WTC11 (cell line): ENCODE measurements at regions not wholly inside any gene's neighbourhood (a gene's known extent, or its start where the extent isn't known, plus 50 kb on each side); places are given as distances from the start of the nearest gene placed in this dataset.

Source experiments
- ATAC-seq: fragments of 200-7000 bp; cut with Tn5 transposase; 2 replicates; pipeline ENCODE4 v1.10.0; 2021; ENCODE audit warnings: mild to moderate bottlenecking, moderate library complexity
- CTCF ChIA-PET: fragments of 300-600 bp; sonication (Branson Sonifier 250); formaldehyde crosslinking; loops from one replicate; lab custom pipeline; 2021; ENCODE audit warnings: antibody characterized with exemption; lab: Charles Lee
- POLR2A ChIA-PET: fragments of 350-600 bp; sonication (Branson Sonifier 250); formaldehyde crosslinking; loops from one replicate; lab custom pipeline; 2021; ENCODE audit warnings: antibody characterized with exemption; lab: Charles Lee
- DNase-seq: peaks from one replicate; pipeline ENCODE4 v3.0.0; 2021; ENCODE audit warnings: low spot score
- H3K27ac Mint-ChIP-seq: 2 replicates; pipeline ENCODE4 v1.8.0; 2021; ENCODE audit warnings: mixed read lengths
- H3K27me3 Mint-ChIP-seq: 2 replicates; pipeline ENCODE4 v1.8.0; 2021; ENCODE audit warnings: low read depth, mild to moderate bottlenecking, moderate library complexity, mixed read lengths
- H3K36me3 Mint-ChIP-seq: 2 replicates; pipeline ENCODE4 v1.8.0; 2021; ENCODE audit warnings: mixed read lengths
- H3K4me1 Mint-ChIP-seq: 2 replicates; pipeline ENCODE4 v1.8.0; 2022; ENCODE audit warnings: mixed read lengths
- H3K4me3 Mint-ChIP-seq: 2 replicates; pipeline ENCODE4 v1.8.0; 2021; ENCODE audit warnings: mild to moderate bottlenecking, moderate library complexity, mixed read lengths
- H3K9me3 Mint-ChIP-seq: 2 replicates; pipeline ENCODE4 v1.8.0; 2021; ENCODE audit warnings: mixed read lengths
- ATF1 ChIP-seq: sonication (generic); formaldehyde crosslinking; IDR thresholded peaks from 2 replicates; pipeline ENCODE4 v1.8.1; 2023; ENCODE audit warnings: mild to moderate bottlenecking, moderate library complexity, missing genetic modification reagents
- ESRRA ChIP-seq: sonication (generic); formaldehyde crosslinking; IDR thresholded peaks from 2 replicates; pipeline ENCODE4 v1.8.1; 2022; ENCODE audit warnings: mild to moderate bottlenecking, missing genetic modification reagents, borderline replicate concordance
- FOXJ3 ChIP-seq: sonication (generic); formaldehyde crosslinking; IDR thresholded peaks from 2 replicates; pipeline ENCODE4 v1.9.0; 2021; ENCODE audit warnings: missing genetic modification reagents, mild to moderate bottlenecking, borderline replicate concordance
- GABPB1 ChIP-seq: sonication (generic); formaldehyde crosslinking; IDR thresholded peaks from 2 replicates; pipeline ENCODE4 v1.8.1; 2023; ENCODE audit warnings: mild to moderate bottlenecking, missing genetic modification reagents
- GRHL2 ChIP-seq: fragments of 250-450 bp; sonication (Bioruptor Pico); IDR thresholded peaks from 2 replicates; pipeline ENCODE4 v1.8.0; 2022; ENCODE audit warnings: mild to moderate bottlenecking, moderate library complexity; ENCODE audit not compliant: insufficient replicate concordance, severe bottlenecking
- GTF2I ChIP-seq: fragments of 250-450 bp; sonication (Bioruptor Pico); conservative IDR thresholded peaks from 2 replicates; pipeline ENCODE4 v1.4.0; 2021; ENCODE audit warnings: mild to moderate bottlenecking
- NR3C1 ChIP-seq: sonication (generic); formaldehyde crosslinking; conservative IDR thresholded peaks from 2 replicates; pipeline ENCODE4 v1.8.1; 2023; ENCODE audit warnings: low read depth, mild to moderate bottlenecking, missing genetic modification reagents
- OVOL2 ChIP-seq: fragments of 250-450 bp; sonication (Bioruptor Pico); IDR thresholded peaks from 2 replicates; pipeline ENCODE4 v1.9.0; 2021; ENCODE audit warnings: mild to moderate bottlenecking, borderline replicate concordance
- PRRX2 ChIP-seq: fragments of 250-450 bp; sonication (Bioruptor Pico); IDR thresholded peaks from 2 replicates; pipeline ENCODE4 v1.8.0; 2021; ENCODE audit warnings: mild to moderate bottlenecking
- TP53 ChIP-seq: sonication (generic); formaldehyde crosslinking; IDR thresholded peaks from 2 replicates; pipeline ENCODE4 v1.8.1; 2023; ENCODE audit warnings: mild to moderate bottlenecking, missing genetic modification reagents
- ZNF121 ChIP-seq: sonication (generic); formaldehyde crosslinking; IDR thresholded peaks from 2 replicates; pipeline ENCODE4 v1.8.0; 2023; ENCODE audit warnings: missing genetic modification reagents
- ZNF219 ChIP-seq: sonication (generic); formaldehyde crosslinking; IDR thresholded peaks from 2 replicates; pipeline ENCODE4 v1.8.0; 2023; ENCODE audit warnings: missing genetic modification reagents, mild to moderate bottlenecking, borderline replicate concordance
- ZNF232 ChIP-seq: sonication (generic); formaldehyde crosslinking; IDR thresholded peaks from 2 replicates; pipeline ENCODE4 v1.8.0; 2022; ENCODE audit warnings: mild to moderate bottlenecking, missing genetic modification reagents
- ZNF317 ChIP-seq: sonication (generic); formaldehyde crosslinking; IDR thresholded peaks from 2 replicates; pipeline ENCODE4 v1.8.1; 2023; ENCODE audit warnings: low read depth, mild to moderate bottlenecking, moderate library complexity, missing genetic modification reagents, borderline replicate concordance
- ZNF416 ChIP-seq: fragments of 250-450 bp; sonication (Bioruptor Pico); IDR thresholded peaks from 2 replicates; pipeline ENCODE4 v1.9.0; 2021; ENCODE audit warnings: mild to moderate bottlenecking, inconsistent platforms
- TF ChIP-seq, protein P1 (sequence below): sonication (generic); formaldehyde crosslinking; IDR thresholded peaks from 2 replicates; pipeline ENCODE4 v1.8.1; 2023; ENCODE audit warnings: mild to moderate bottlenecking, missing genetic modification reagents
- TF ChIP-seq, protein P2 (sequence below): sonication (generic); formaldehyde crosslinking; IDR thresholded peaks from 2 replicates; pipeline ENCODE4 v1.8.1; 2022; ENCODE audit warnings: low read depth, missing genetic modification reagents, borderline replicate concordance
- TF ChIP-seq, protein P3 (sequence below): fragments of 250-450 bp; sonication (Bioruptor Pico); IDR thresholded peaks from 2 replicates; pipeline ENCODE4 v1.8.0; 2021; ENCODE audit warnings: mild to moderate bottlenecking
- TF ChIP-seq, protein P4 (sequence below): fragments of 250-450 bp; sonication (Bioruptor Pico); IDR thresholded peaks from 2 replicates; pipeline ENCODE4 v1.9.0; 2021; ENCODE audit warnings: moderate library complexity, mild to moderate bottlenecking, inconsistent platforms, borderline replicate concordance
- TF ChIP-seq, protein P5 (sequence below): sonication (generic); formaldehyde crosslinking; IDR thresholded peaks from 2 replicates; pipeline ENCODE4 v1.8.0; 2022; ENCODE audit warnings: mild to moderate bottlenecking, missing genetic modification reagents
- TF ChIP-seq, protein P6 (sequence below): sonication (generic); formaldehyde crosslinking; IDR thresholded peaks from 2 replicates; pipeline ENCODE4 v1.8.1; 2023; ENCODE audit warnings: mild to moderate bottlenecking, moderate library complexity, missing genetic modification reagents
- TF ChIP-seq, protein P7 (sequence below): fragments of 250-450 bp; sonication (Bioruptor Pico); IDR thresholded peaks from 2 replicates; pipeline ENCODE4 v1.9.0; 2021; ENCODE audit warnings: mild to moderate bottlenecking, borderline replicate concordance
- TF ChIP-seq, protein P8 (sequence below): fragments of 250-450 bp; sonication (Bioruptor Pico); IDR thresholded peaks from 2 replicates; pipeline ENCODE4 v1.9.0; 2021; ENCODE audit warnings: mild to moderate bottlenecking

DNA sequence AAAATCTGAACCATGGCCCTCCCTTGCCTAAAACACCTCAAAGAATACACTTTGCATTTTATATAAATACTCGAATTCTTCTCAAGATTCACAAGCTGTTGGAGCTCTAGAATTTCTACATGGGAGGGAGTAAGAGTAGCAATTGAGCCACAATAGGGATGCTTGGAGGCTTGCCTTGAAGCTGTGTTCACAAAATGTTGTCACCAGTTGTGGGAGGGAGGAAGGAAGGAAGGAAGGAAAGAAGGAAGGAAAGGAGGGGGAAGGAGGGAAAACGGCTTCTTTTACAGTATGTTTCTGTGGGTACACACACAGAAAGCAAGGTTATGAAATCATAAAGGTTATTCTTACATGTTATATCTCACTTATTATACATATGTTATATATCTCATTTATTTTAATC lies 128.6 kb upstream of the PEG3 start:
- H3K27me3 Mint-ChIP-seq, result peaks cover 3% of the 10 kb centered on the region
- no peak for ATAC-seq
- H3K4me1 Mint-ChIP-seq, result no peaks in the 10 kb centered on the region
- POLR2A ChIA-PET, result no interaction called here
- CTCF ChIA-PET, result no interaction called here
- H3K9me3 Mint-ChIP-seq, result peaks cover 68% of the 10 kb centered on the region
- H3K27ac Mint-ChIP-seq, result no peak overlapping the region
- no peak for DNase-seq
- no peak for TF ChIP-seq ESRRA
- TF ChIP-seq OVOL2, result no peak
- TF ChIP-seq, protein P1, sequence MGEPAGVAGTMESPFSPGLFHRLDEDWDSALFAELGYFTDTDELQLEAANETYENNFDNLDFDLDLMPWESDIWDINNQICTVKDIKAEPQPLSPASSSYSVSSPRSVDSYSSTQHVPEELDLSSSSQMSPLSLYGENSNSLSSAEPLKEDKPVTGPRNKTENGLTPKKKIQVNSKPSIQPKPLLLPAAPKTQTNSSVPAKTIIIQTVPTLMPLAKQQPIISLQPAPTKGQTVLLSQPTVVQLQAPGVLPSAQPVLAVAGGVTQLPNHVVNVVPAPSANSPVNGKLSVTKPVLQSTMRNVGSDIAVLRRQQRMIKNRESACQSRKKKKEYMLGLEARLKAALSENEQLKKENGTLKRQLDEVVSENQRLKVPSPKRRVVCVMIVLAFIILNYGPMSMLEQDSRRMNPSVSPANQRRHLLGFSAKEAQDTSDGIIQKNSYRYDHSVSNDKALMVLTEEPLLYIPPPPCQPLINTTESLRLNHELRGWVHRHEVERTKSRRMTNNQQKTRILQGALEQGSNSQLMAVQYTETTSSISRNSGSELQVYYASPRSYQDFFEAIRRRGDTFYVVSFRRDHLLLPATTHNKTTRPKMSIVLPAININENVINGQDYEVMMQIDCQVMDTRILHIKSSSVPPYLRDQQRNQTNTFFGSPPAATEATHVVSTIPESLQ (CRISPR knock-in tag), result no peak
- TF ChIP-seq ZNF121 (CRISPR knock-in tag), result no peak
- TF ChIP-seq GRHL2, result no peak
- no peak for TF ChIP-seq PRRX2 (CRISPR knock-in tag)
- TF ChIP-seq ZNF317 (CRISPR knock-in tag), result no peak
- TF ChIP-seq, protein P2, sequence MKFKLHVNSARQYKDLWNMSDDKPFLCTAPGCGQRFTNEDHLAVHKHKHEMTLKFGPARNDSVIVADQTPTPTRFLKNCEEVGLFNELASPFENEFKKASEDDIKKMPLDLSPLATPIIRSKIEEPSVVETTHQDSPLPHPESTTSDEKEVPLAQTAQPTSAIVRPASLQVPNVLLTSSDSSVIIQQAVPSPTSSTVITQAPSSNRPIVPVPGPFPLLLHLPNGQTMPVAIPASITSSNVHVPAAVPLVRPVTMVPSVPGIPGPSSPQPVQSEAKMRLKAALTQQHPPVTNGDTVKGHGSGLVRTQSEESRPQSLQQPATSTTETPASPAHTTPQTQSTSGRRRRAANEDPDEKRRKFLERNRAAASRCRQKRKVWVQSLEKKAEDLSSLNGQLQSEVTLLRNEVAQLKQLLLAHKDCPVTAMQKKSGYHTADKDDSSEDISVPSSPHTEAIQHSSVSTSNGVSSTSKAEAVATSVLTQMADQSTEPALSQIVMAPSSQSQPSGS (CRISPR knock-in tag), result no peak
- TF ChIP-seq, protein P3, sequence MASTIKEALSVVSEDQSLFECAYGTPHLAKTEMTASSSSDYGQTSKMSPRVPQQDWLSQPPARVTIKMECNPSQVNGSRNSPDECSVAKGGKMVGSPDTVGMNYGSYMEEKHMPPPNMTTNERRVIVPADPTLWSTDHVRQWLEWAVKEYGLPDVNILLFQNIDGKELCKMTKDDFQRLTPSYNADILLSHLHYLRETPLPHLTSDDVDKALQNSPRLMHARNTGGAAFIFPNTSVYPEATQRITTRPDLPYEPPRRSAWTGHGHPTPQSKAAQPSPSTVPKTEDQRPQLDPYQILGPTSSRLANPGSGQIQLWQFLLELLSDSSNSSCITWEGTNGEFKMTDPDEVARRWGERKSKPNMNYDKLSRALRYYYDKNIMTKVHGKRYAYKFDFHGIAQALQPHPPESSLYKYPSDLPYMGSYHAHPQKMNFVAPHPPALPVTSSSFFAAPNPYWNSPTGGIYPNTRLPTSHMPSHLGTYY (CRISPR knock-in tag), result no peak
- TF ChIP-seq NR3C1, result no peak
- TF ChIP-seq, protein P4, sequence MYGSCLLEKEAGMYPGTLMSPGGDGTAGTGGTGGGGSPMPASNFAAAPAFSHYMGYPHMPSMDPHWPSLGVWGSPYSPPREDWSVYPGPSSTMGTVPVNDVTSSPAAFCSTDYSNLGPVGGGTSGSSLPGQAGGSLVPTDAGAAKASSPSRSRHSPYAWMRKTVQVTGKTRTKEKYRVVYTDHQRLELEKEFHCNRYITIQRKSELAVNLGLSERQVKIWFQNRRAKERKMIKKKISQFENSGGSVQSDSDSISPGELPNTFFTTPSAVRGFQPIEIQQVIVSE (CRISPR knock-in tag), result no peak
- TF ChIP-seq ZNF219 (CRISPR knock-in tag), result no peak
- no peak for TF ChIP-seq FOXJ3 (CRISPR knock-in tag)
- TF ChIP-seq, protein P5, sequence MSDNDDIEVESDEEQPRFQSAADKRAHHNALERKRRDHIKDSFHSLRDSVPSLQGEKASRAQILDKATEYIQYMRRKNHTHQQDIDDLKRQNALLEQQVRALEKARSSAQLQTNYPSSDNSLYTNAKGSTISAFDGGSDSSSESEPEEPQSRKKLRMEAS, result no peak
- no peak for TF ChIP-seq GTF2I
- no peak for TF ChIP-seq ZNF416 (CRISPR knock-in tag)
- H3K4me3 Mint-ChIP-seq, result no peak overlapping the region
- peaks cover 66% of the 10 kb centered on the region for H3K36me3 Mint-ChIP-seq

DNA sequence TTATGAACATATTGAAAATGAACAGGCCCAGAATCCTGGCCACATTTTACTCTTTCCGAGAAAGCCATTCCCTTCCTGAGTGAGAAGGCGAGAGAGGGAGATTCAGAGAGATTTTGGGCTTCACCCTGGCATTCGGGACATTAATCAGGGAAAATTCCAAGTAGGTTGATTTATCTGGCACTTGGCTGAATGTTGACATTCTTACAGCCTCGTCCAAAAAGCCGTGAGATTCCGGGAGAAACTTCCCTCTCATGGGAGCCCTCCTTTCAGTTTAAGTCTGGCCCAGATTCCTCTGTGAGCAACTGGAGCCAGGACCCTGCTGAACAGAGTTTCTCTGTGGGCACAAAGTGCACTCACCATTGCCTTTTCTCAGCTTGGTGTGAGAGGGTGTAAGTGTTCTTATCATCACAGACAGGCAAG lies 129.2 kb upstream of the PEG3 start:
- ChIA-PET POLR2A (no interaction called here), CTCF (no interaction called here)
- no peaks in the 10 kb centered on the region for H3K4me1 Mint-ChIP-seq
- ATAC-seq, result no peak
- no peak overlapping the region for H3K4me3 Mint-ChIP-seq
- DNase-seq, result no peak
- H3K9me3 Mint-ChIP-seq, result peaks cover 69% of the 10 kb centered on the region
- peaks cover 67% of the 10 kb centered on the region for H3K36me3 Mint-ChIP-seq
- no peak overlapping the region for H3K27ac Mint-ChIP-seq
- H3K27me3 Mint-ChIP-seq, result peaks cover 3% of the 10 kb centered on the region
- no peak for TF ChIP-seq ZNF232 (CRISPR knock-in tag)
- TF ChIP-seq ATF1, result no peak
- TF ChIP-seq, protein P6, sequence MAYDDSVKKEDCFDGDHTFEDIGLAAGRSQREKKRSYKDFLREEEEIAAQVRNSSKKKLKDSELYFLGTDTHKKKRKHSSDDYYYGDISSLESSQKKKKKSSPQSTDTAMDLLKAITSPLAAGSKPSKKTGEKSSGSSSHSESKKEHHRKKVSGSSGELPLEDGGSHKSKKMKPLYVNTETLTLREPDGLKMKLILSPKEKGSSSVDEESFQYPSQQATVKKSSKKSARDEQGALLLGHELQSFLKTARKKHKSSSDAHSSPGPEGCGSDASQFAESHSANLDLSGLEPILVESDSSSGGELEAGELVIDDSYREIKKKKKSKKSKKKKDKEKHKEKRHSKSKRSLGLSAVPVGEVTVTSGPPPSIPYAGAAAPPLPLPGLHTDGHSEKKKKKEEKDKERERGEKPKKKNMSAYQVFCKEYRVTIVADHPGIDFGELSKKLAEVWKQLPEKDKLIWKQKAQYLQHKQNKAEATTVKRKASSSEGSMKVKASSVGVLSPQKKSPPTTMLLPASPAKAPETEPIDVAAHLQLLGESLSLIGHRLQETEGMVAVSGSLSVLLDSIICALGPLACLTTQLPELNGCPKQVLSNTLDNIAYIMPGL (CRISPR knock-in tag), result no peak
- TF ChIP-seq, protein P7, sequence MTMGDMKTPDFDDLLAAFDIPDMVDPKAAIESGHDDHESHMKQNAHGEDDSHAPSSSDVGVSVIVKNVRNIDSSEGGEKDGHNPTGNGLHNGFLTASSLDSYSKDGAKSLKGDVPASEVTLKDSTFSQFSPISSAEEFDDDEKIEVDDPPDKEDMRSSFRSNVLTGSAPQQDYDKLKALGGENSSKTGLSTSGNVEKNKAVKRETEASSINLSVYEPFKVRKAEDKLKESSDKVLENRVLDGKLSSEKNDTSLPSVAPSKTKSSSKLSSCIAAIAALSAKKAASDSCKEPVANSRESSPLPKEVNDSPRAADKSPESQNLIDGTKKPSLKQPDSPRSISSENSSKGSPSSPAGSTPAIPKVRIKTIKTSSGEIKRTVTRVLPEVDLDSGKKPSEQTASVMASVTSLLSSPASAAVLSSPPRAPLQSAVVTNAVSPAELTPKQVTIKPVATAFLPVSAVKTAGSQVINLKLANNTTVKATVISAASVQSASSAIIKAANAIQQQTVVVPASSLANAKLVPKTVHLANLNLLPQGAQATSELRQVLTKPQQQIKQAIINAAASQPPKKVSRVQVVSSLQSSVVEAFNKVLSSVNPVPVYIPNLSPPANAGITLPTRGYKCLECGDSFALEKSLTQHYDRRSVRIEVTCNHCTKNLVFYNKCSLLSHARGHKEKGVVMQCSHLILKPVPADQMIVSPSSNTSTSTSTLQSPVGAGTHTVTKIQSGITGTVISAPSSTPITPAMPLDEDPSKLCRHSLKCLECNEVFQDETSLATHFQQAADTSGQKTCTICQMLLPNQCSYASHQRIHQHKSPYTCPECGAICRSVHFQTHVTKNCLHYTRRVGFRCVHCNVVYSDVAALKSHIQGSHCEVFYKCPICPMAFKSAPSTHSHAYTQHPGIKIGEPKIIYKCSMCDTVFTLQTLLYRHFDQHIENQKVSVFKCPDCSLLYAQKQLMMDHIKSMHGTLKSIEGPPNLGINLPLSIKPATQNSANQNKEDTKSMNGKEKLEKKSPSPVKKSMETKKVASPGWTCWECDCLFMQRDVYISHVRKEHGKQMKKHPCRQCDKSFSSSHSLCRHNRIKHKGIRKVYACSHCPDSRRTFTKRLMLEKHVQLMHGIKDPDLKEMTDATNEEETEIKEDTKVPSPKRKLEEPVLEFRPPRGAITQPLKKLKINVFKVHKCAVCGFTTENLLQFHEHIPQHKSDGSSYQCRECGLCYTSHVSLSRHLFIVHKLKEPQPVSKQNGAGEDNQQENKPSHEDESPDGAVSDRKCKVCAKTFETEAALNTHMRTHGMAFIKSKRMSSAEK, result no peak
- TF ChIP-seq, protein P8, sequence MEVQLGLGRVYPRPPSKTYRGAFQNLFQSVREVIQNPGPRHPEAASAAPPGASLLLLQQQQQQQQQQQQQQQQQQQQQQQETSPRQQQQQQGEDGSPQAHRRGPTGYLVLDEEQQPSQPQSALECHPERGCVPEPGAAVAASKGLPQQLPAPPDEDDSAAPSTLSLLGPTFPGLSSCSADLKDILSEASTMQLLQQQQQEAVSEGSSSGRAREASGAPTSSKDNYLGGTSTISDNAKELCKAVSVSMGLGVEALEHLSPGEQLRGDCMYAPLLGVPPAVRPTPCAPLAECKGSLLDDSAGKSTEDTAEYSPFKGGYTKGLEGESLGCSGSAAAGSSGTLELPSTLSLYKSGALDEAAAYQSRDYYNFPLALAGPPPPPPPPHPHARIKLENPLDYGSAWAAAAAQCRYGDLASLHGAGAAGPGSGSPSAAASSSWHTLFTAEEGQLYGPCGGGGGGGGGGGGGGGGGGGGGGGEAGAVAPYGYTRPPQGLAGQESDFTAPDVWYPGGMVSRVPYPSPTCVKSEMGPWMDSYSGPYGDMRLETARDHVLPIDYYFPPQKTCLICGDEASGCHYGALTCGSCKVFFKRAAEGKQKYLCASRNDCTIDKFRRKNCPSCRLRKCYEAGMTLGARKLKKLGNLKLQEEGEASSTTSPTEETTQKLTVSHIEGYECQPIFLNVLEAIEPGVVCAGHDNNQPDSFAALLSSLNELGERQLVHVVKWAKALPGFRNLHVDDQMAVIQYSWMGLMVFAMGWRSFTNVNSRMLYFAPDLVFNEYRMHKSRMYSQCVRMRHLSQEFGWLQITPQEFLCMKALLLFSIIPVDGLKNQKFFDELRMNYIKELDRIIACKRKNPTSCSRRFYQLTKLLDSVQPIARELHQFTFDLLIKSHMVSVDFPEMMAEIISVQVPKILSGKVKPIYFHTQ (CRISPR knock-in tag), result no peak
- TF ChIP-seq TP53 (CRISPR knock-in tag), result no peak
- no peak for TF ChIP-seq GABPB1 (CRISPR knock-in tag)
